OCI-LY7 (cell line): ENCODE measurements at regions not wholly inside any gene's neighbourhood (a gene's known extent, or its start where the extent isn't known, plus 50 kb on each side); places are given as distances from the start of the nearest gene placed in this dataset.
"Not testable (repeated sequence)": the region's sequence is repeated elsewhere in the genome, so short reads cannot be mapped to it uniquely, and the experiment has no call there.

Source experiments
- BruUV-seq: library from RNA; stranded (reverse); fragments of 400-500 nt; replicated peaks from 2 replicates; lab custom pipeline; 2021; lab: Mats Ljungman, UMichigan
- CTCF ChIA-PET: fragments of 300-600 bp; sonication (Branson Sonifier 250); formaldehyde crosslinking; loops from one replicate; lab custom pipeline; 2022; ENCODE audit warnings: antibody characterized with exemption; ENCODE audit not compliant: unreplicated experiment; lab: Charles Lee
- POLR2A ChIA-PET: fragments of 300-600 bp; sonication (Branson Sonifier 250); formaldehyde crosslinking; loops from one replicate; lab custom pipeline; 2022; ENCODE audit warnings: antibody characterized with exemption; lab: Charles Lee
- DNase-seq: peaks from one replicate; pipeline ENCODE4 v3.0.0-alpha.2; 2015; ENCODE audit warnings: low spot score
- H2AFZ ChIP-seq: fragments of 200-600 bp; sonication (generic), shearing (Covaris generic); 2 replicates; pipeline ENCODE4 v1.6.1; 2014; ENCODE audit warnings: mild to moderate bottlenecking, antibody characterized with exemption, low read length, moderate library complexity
- H3K27ac ChIP-seq: fragments of 200-600 bp; sonication (generic); 2 replicates; pipeline ENCODE4 v1.5.1; 2014; ENCODE audit warnings: mixed run types, low read depth, mild to moderate bottlenecking, moderate library complexity, low read length, inconsistent platforms; ENCODE audit not compliant: poor library complexity, severe bottlenecking
- H3K36me3 ChIP-seq: fragments of 200-600 bp; sonication (generic); 2 replicates; pipeline ENCODE4 v1.6.1; 2014; ENCODE audit warnings: mild to moderate bottlenecking, antibody characterized with exemption, low read length, moderate library complexity, mixed read lengths; ENCODE audit not compliant: insufficient read depth
- H3K4me1 ChIP-seq: fragments of 200-600 bp; sonication (generic); 2 replicates; pipeline ENCODE4 v1.5.1; 2014; ENCODE audit warnings: mild to moderate bottlenecking, low read length; ENCODE audit not compliant: insufficient read depth, poor library complexity, severe bottlenecking
- H3K4me2 ChIP-seq: fragments of 200-600 bp; sonication (generic); 2 replicates; pipeline ENCODE4 v1.6.1; 2014; ENCODE audit warnings: mild to moderate bottlenecking, low read length
- H3K4me3 ChIP-seq: fragments of 200-600 bp; sonication (generic); 2 replicates; pipeline ENCODE4 v1.5.1; 2014; ENCODE audit warnings: mild to moderate bottlenecking, low read depth, low read length; ENCODE audit not compliant: poor library complexity, severe bottlenecking
- H3K79me2 ChIP-seq: fragments of 200-600 bp; sonication (generic); 2 replicates; pipeline ENCODE4 v1.6.1; 2016; ENCODE audit warnings: low read depth, mild to moderate bottlenecking, low read length, moderate library complexity, mixed read lengths; ENCODE audit not compliant: insufficient read depth
- H3K9me2 ChIP-seq: fragments of 200-600 bp; sonication (generic); 2 replicates; pipeline ENCODE4 v1.6.1; 2016; ENCODE audit warnings: mild to moderate bottlenecking, low read length, mixed read lengths; ENCODE audit not compliant: insufficient read depth
- H3K9me3 ChIP-seq: fragments of 200-600 bp; sonication (generic); 2 replicates; pipeline ENCODE4 v1.6.1; 2014; ENCODE audit warnings: mild to moderate bottlenecking, mixed run types, low read length, mixed read lengths
- H4K20me1 ChIP-seq: fragments of 200-600 bp; sonication (generic); 2 replicates; pipeline ENCODE4 v1.6.1; 2014; ENCODE audit warnings: mild to moderate bottlenecking, antibody characterized with exemption, low read length, moderate library complexity, mixed read lengths; ENCODE audit not compliant: insufficient read depth
- EZH2phosphoT487 ChIP-seq: fragments of 200-600 bp; sonication (generic); IDR thresholded peaks from 2 replicates; pipeline ENCODE4 v1.6.1; 2018; ENCODE audit warnings: low read depth, borderline replicate concordance, mild to moderate bottlenecking, mixed run types, antibody characterized with exemption, low read length, moderate library complexity, mixed read lengths
- intact Hi-C: fragments of 100-400 bp; cut with micrococcal nuclease; formaldehyde crosslinking; loops from one replicate; pipeline ENCODE4 v1.10.0; 2022; ENCODE audit not compliant: unreplicated experiment
- TF ChIP-seq, protein P1 (sequence below): fragments of 200-600 bp; sonication (generic); conservative IDR thresholded peaks from 2 replicates; pipeline ENCODE4 v1.5.1; 2014; ENCODE audit warnings: mild to moderate bottlenecking, antibody characterized with exemption, low read length, moderate library complexity, mixed read lengths

DNA sequence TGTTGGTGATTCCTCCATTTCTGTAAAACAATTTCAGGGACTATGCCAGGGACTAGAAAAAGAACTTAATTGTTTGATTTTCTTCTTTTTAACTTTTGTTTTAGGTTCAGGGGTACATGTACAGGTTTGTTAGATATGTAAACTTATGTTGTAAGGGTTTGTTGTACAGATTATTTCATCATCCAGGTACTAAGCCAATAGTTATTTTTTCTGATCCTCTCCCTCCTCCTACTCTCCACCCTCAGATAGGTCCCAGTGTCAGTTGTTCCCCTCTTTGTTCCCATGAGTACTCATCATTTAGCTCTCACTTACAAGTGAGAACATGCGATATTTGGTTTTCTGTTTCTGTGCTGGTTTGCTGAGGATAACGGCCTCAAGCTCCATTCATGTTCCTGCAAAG lies 70.8 kb upstream of the BOD1L1 start:
- no peak overlapping the region for H3K4me2 ChIP-seq
- H3K36me3 ChIP-seq, result no peaks in the 10 kb centered on the region
- H3K27ac ChIP-seq, result no peak overlapping the region
- H3K9me2 ChIP-seq, result no peaks in the 10 kb centered on the region
- no peak for DNase-seq
- no peaks in the 10 kb centered on the region for H4K20me1 ChIP-seq
- no peaks in the 10 kb centered on the region for H3K9me3 ChIP-seq
- ChIA-PET POLR2A (interaction anchor here (0.6 kb wide), 1 partner anchor 51 kb away, joined by 3 read pairs; no protein-coding TSS in a partner anchor), CTCF (no interaction called here)
- intact Hi-C loops, result no loop called here
- H3K4me1 ChIP-seq, result no peaks in the 10 kb centered on the region
- H3K4me3 ChIP-seq, result no peak overlapping the region
- no peak overlapping the region for H2AFZ ChIP-seq
- H3K79me2 ChIP-seq, result no peaks in the 10 kb centered on the region
- TF ChIP-seq, protein P1, sequence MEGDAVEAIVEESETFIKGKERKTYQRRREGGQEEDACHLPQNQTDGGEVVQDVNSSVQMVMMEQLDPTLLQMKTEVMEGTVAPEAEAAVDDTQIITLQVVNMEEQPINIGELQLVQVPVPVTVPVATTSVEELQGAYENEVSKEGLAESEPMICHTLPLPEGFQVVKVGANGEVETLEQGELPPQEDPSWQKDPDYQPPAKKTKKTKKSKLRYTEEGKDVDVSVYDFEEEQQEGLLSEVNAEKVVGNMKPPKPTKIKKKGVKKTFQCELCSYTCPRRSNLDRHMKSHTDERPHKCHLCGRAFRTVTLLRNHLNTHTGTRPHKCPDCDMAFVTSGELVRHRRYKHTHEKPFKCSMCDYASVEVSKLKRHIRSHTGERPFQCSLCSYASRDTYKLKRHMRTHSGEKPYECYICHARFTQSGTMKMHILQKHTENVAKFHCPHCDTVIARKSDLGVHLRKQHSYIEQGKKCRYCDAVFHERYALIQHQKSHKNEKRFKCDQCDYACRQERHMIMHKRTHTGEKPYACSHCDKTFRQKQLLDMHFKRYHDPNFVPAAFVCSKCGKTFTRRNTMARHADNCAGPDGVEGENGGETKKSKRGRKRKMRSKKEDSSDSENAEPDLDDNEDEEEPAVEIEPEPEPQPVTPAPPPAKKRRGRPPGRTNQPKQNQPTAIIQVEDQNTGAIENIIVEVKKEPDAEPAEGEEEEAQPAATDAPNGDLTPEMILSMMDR, result no peak
- no peak for TF ChIP-seq EZH2phosphoT487
- BruUV-seq, result no TSS peak

DNA sequence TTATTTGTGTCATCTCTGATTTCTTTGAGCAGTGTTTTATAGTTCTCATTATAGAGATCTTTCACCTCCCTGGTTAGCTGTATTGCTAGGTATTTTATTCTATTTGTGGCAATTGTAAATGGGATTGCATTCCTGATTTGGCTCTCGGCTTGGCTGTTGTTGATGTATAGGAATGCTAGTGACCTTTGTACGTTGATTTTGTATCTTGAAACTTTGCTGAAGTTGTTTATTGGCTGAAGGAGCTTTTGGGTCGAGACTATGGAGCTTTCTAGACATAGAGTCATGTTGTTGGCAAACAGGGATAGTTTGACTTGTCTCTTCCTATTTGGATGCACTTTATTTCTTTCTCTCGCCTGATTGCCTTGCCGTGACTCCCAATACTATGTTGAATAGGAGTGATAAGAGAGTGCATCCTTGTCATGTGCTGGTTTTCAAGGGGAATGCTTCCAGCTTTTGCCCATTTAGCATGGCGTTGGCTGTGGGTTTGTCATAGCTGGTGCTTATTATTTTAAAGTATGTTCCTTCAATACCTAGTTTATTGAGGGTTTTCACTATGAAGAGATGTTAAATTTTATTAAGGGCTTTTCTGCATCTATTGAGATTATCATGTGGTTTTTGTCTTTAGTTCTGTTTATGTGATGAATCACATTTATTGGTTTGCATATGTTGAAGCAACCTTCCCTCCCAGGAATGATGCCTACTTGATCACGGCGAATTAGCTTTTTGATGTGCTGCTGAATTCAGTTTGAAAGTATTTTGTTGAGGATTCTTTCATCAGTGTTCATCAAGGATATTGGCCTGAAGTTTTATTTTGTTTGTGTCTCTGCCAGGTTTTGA lies 72.7 kb upstream of the BOD1L1 start:
- Histone ChIP-seq H3K4me2 (no peak overlapping the region), H3K79me2 (no peaks in the 10 kb centered on the region), H3K9me3 (no peaks in the 10 kb centered on the region), H3K36me3 (no peaks in the 10 kb centered on the region), H3K4me1 (no peaks in the 10 kb centered on the region), H3K4me3 (no peak overlapping the region), H3K9me2 (no peaks in the 10 kb centered on the region), H3K27ac (no peak overlapping the region), H2AFZ (no peak overlapping the region), H4K20me1 (no peaks in the 10 kb centered on the region)
- intact Hi-C loops, result no loop called here
- CTCF ChIA-PET, result no interaction called here
- POLR2A ChIA-PET, result no interaction called here
- TF ChIP-seq, protein P1, result no peak
- TF ChIP-seq EZH2phosphoT487, result no peak
- DNase-seq, result no peak
- no TSS peak for BruUV-seq

DNA sequence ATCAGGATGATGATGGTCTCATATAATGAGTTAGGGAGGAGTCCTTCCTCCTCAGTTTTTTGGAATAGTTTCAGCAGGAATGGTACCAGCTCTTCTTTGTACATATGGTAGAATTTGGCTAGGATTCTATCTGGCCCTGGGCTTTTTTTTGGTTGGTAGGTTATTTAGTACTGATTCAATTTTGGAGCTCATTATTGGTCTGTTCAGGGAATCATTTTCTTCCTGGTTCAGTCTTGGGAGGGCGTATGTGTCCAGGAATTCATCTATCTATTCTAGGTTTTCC lies 73.3 kb upstream of the BOD1L1 start:
- H3K27ac ChIP-seq, H3K36me3 ChIP-seq, DNase-seq, H3K4me3 ChIP-seq, H2AFZ ChIP-seq, H3K4me2 ChIP-seq, POLR2A ChIA-PET, CTCF ChIA-PET, H4K20me1 ChIP-seq, intact Hi-C loops, H3K4me1 ChIP-seq, H3K9me2 ChIP-seq, H3K9me3 ChIP-seq, BruUV-seq, H3K79me2 ChIP-seq: not testable (repeated sequence)
